Caco-2 (cell line): ENCODE measurements at regions not wholly inside any gene's neighbourhood (a gene's known extent, or its start where the extent isn't known, plus 50 kb on each side); places are given as distances from the start of the nearest gene placed in this dataset.

Experiments used
- BruUV-seq: library from RNA; stranded (reverse); fragments of 400-500 nt; replicated peaks from 2 replicates; lab custom pipeline; 2021; lab: Mats Ljungman, UMichigan
- CTCF ChIA-PET: fragments of 300-600 bp; sonication (Branson Sonifier 250); formaldehyde crosslinking; loops from one replicate; lab custom pipeline; 2022; ENCODE audit warnings: antibody characterized with exemption; lab: Charles Lee
- POLR2A ChIA-PET: fragments of 300-600 bp; sonication (Branson Sonifier 250); formaldehyde crosslinking; loops from one replicate; lab custom pipeline; 2022; ENCODE audit warnings: antibody characterized with exemption; lab: Charles Lee
- DNase-seq, 2 experiments: peaks; one replicate each; pipeline versions ENCODE4 v3.0.0 to v3.0.0-alpha.2; 2020 to 2022
- H3K27me3 ChIP-seq: replicated peaks from 2 replicates; pipeline ENCODE4 v1.6.0; 2011; ENCODE audit warnings: low read length; ENCODE audit not compliant: control insufficient read depth, insufficient read depth
- H3K36me3 ChIP-seq: 2 replicates; pipeline ENCODE4 v1.5.1; 2011; ENCODE audit warnings: low read length; ENCODE audit not compliant: control insufficient read depth, insufficient read depth
- H3K4me1 ChIP-seq: fragments of 250-450 bp; sonication (Bioruptor Pico); 2 replicates; pipeline ENCODE4 v1.5.1; 2020; ENCODE audit warnings: mild to moderate bottlenecking
- H3K4me3 ChIP-seq: 2 replicates; pipeline ENCODE4 v1.5.1; 2011; ENCODE audit warnings: low read depth, mild to moderate bottlenecking, control low read depth, low read length
- H3K9me3 ChIP-seq: fragments of 250-450 bp; sonication (Bioruptor Pico); 2 replicates; pipeline ENCODE4 v1.5.1; 2020; ENCODE audit warnings: mild to moderate bottlenecking, moderate library complexity
- H3K27ac Mint-ChIP-seq: one replicate; pipeline ENCODE4 v1.8.0; 2022; ENCODE audit warnings: mixed read lengths; ENCODE audit not compliant: unreplicated experiment
- H3K27me3 Mint-ChIP-seq: one replicate; pipeline ENCODE4 v1.8.0; 2022; ENCODE audit warnings: mixed read lengths; ENCODE audit not compliant: insufficient read depth, unreplicated experiment
- H3K36me3 Mint-ChIP-seq: one replicate; pipeline ENCODE4 v1.8.0; 2022; ENCODE audit warnings: mild to moderate bottlenecking, mixed read lengths; ENCODE audit not compliant: insufficient read depth, unreplicated experiment
- H3K4me1 Mint-ChIP-seq: one replicate; pipeline ENCODE4 v1.8.0; 2022; ENCODE audit warnings: low read depth, mixed read lengths; ENCODE audit not compliant: unreplicated experiment
- H3K4me3 Mint-ChIP-seq: one replicate; pipeline ENCODE4 v1.8.0; 2022; ENCODE audit warnings: mild to moderate bottlenecking, moderate library complexity, mixed read lengths; ENCODE audit not compliant: unreplicated experiment
- H3K9me3 Mint-ChIP-seq: one replicate; pipeline ENCODE4 v1.8.0; 2022; ENCODE audit warnings: mixed read lengths; ENCODE audit not compliant: unreplicated experiment
- intact Hi-C: fragments of 100-400 bp; cut with micrococcal nuclease; formaldehyde crosslinking; loops from one replicate; pipeline ENCODE4 v1.10.0; 2022; ENCODE audit not compliant: unreplicated experiment
- TF ChIP-seq, protein P1 (sequence below), 2 experiments: fragments of 200-600 bp in 1 of 2; IDR thresholded peaks; 1 replicate in 1 of 2; 2 replicates in 1 of 2; pipeline versions ENCODE4 v1.5.1 to v1.8.0; 2011 to 2022; ENCODE audit warnings: antibody characterized with exemption in 1 of 2, control low read depth in 1 of 2, inconsistent platforms in 1 of 2, low read depth in 1 of 2, low read length in 1 of 2, mild to moderate bottlenecking in 1 of 2, moderate library complexity in 1 of 2; ENCODE audit not compliant: insufficient read depth in 1 of 2, severe bottlenecking in 1 of 2, unreplicated experiment in 1 of 2

DNA sequence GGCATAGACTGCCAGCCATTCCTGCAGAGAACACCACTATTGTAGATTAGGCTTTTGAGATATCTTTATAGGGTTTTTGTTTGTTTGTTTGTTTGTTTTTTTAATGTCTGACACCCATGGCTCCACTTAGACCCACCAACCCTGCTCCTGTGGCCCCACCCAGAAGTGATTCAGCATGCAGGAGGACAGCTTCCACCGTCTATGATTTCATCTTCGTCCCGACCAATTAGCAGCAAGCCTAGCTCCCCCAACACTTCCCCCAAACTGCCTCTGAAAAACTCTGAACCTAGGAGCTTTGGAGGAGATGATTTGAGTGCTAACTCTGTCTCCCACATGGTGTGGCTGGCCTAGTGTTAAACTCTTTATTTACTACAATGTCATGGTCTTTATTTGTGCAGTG, 108.3 kb upstream of the RXFP2 start:
- Histone ChIP-seq H3K4me3 (no peak overlapping the region), H3K9me3 (no peaks in the 10 kb centered on the region), H3K27me3 (no peaks in the 10 kb centered on the region), H3K4me1 (no peaks in the 10 kb centered on the region), H3K36me3 (no peaks in the 10 kb centered on the region)
- H3K9me3 Mint-ChIP-seq = peaks cover 8% of the 10 kb centered on the region
- TF ChIP-seq, protein P1, sequence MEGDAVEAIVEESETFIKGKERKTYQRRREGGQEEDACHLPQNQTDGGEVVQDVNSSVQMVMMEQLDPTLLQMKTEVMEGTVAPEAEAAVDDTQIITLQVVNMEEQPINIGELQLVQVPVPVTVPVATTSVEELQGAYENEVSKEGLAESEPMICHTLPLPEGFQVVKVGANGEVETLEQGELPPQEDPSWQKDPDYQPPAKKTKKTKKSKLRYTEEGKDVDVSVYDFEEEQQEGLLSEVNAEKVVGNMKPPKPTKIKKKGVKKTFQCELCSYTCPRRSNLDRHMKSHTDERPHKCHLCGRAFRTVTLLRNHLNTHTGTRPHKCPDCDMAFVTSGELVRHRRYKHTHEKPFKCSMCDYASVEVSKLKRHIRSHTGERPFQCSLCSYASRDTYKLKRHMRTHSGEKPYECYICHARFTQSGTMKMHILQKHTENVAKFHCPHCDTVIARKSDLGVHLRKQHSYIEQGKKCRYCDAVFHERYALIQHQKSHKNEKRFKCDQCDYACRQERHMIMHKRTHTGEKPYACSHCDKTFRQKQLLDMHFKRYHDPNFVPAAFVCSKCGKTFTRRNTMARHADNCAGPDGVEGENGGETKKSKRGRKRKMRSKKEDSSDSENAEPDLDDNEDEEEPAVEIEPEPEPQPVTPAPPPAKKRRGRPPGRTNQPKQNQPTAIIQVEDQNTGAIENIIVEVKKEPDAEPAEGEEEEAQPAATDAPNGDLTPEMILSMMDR (IDR thresholded peaks at IDR 0.05; ENCODE audit: insufficient read depth in 1 of 2, low read depth in 1 of 2, low read length in 1 of 2, severe bottlenecking in 1 of 2, unreplicated experiment in 1 of 2) = no peak
- no peak overlapping the region for H3K27ac Mint-ChIP-seq
- BruUV-seq = no TSS peak
- no peaks in the 10 kb centered on the region for H3K4me1 Mint-ChIP-seq
- CTCF ChIA-PET = no interaction called here
- H3K4me3 Mint-ChIP-seq = no peak overlapping the region
- no peaks in the 10 kb centered on the region for H3K36me3 Mint-ChIP-seq
- intact Hi-C loops = no loop called here
- DNase-seq = no peak
- POLR2A ChIA-PET = no interaction called here
- H3K27me3 Mint-ChIP-seq = no peaks in the 10 kb centered on the region

DNA sequence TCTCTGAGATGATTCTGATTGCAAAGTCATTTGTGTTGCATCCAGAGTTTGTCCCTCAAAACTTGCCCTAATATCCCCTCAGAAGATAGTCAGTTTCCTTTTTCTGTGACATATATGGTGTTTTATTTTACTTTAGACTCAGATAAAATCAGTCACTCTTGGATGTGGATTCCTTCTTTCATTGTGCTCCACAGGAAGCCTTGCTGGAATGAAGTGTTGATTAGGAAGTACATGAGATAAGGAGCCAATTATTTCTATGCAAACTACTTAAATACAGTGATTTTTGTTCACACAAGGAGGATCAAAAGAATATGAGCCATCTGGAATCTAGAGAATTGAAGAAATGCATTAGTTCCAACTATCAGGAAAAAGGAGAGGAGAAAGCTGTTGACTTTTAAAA, 107.6 kb upstream of the RXFP2 start:
- POLR2A ChIA-PET = no interaction called here
- TF ChIP-seq, protein P1 (IDR thresholded peaks at IDR 0.05; ENCODE audit: insufficient read depth in 1 of 2, low read depth in 1 of 2, low read length in 1 of 2, severe bottlenecking in 1 of 2, unreplicated experiment in 1 of 2) = no peak

DNA sequence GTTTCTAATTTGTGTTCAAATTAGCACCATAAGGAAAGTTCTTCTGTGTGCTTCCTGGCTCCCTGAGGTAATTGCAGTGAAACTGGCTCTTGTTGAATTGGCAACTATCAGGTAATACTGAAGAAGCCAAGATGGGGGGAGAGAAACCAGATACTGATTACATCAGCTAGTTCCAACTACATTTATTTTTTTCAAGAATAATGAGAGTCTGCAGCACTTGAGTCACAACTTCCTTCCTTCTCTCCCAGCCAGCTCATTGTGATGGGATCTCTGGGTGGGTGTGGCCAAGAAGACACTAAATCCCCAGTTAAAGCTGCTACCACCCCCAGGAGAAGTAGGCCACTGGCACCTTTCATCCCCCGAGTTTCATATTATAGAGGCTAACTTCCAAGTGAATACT, 100.7 kb upstream of the RXFP2 start:
- POLR2A ChIA-PET = no interaction called here
- H3K9me3 Mint-ChIP-seq = peaks cover 28% of the 10 kb centered on the region
- no peaks in the 10 kb centered on the region for H3K4me1 ChIP-seq

More for the DNA sequence above, 107.6 kb upstream of the RXFP2 start:
- intact Hi-C loops = no loop called here
- no peak overlapping the region for H3K4me3 Mint-ChIP-seq
- H3K27ac Mint-ChIP-seq = no peak overlapping the region
- no peaks in the 10 kb centered on the region for H3K27me3 Mint-ChIP-seq
- no peaks in the 10 kb centered on the region for H3K36me3 Mint-ChIP-seq
- H3K9me3 Mint-ChIP-seq = peaks cover 15% of the 10 kb centered on the region
- no peaks in the 10 kb centered on the region for H3K36me3 ChIP-seq
- H3K4me1 ChIP-seq = no peaks in the 10 kb centered on the region
- H3K9me3 ChIP-seq = no peaks in the 10 kb centered on the region
- H3K27me3 ChIP-seq = no peaks in the 10 kb centered on the region
- H3K4me1 Mint-ChIP-seq = no peaks in the 10 kb centered on the region
- BruUV-seq = no TSS peak
- CTCF ChIA-PET = no interaction called here
- no peak for DNase-seq
- H3K4me3 ChIP-seq = no peak overlapping the region

More for the DNA sequence above, 100.7 kb upstream of the RXFP2 start:
- no peak overlapping the region for H3K27ac Mint-ChIP-seq
- intact Hi-C loops = no loop called here
- BruUV-seq = no TSS peak
- CTCF ChIA-PET = no interaction called here
- no peaks in the 10 kb centered on the region for H3K27me3 ChIP-seq
- H3K27me3 Mint-ChIP-seq = no peaks in the 10 kb centered on the region
- no peaks in the 10 kb centered on the region for H3K36me3 Mint-ChIP-seq
- no peak for DNase-seq
- TF ChIP-seq, protein P1 (IDR thresholded peaks at IDR 0.05; ENCODE audit: insufficient read depth in 1 of 2, low read depth in 1 of 2, low read length in 1 of 2, severe bottlenecking in 1 of 2, unreplicated experiment in 1 of 2) = no peak
- no peaks in the 10 kb centered on the region for H3K36me3 ChIP-seq
- no peak overlapping the region for H3K4me3 ChIP-seq
- 0 out of 2 replicates have a peak, but pooled peaks cover 6% of the 10 kb centered on the region for H3K9me3 ChIP-seq
- no peaks in the 10 kb centered on the region for H3K4me1 Mint-ChIP-seq
- no peak overlapping the region for H3K4me3 Mint-ChIP-seq
